ENCODE measurements at regions not wholly inside any gene's neighbourhood (a gene's known extent, or its start where the extent isn't known, plus 50 kb on each side); places are given as distances from the start of the nearest gene placed in this dataset.

DNA sequence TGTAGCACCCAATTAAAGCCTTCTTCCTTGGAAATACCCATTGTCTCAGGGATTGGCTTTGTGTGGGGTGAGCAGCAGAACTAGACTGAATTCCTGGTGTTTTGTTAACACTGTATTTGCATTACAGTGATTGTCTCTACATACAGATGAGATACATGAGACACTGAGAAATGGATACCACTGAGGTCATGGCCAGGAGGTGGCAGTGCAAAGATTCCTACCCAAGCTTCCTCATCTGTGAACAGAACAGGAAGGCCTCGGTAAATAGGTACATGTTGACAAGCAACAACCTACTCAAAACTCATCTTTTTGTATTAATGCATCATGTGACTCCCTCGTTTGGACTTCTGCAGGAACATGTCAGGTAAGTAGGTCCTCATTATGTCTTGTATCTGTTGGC is 445.8 kb upstream of the RGPD4 start:
- no peak for DNase-seq (ENCODE audit: low read depth)

GRCh38 chr2:107383691-107384090 is 443.0 kb upstream of the RGPD4 start:
- no peak for DNase-seq (ENCODE audit: low read depth)

DNA sequence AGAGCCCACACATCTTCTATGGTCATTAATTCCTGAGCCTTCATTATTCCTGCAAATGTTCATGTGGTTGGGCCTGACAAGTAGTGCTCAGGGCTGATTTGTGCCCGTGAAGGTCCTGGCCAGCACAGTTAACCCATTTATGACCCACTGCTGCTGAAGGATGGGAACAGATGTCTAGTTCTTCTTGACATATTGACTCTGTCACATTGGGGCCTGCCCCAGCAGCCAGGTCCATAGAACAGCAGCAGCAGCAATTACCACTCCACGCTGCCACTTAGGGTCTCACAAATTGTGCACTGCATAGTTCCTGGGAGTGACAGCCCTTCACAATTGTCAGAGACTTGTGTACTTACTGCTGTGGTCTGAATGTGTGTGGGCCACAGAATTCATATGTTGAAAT is 442.3 kb upstream of the RGPD4 start:
- DNase-seq (ENCODE audit: low read depth): no peak

DNA sequence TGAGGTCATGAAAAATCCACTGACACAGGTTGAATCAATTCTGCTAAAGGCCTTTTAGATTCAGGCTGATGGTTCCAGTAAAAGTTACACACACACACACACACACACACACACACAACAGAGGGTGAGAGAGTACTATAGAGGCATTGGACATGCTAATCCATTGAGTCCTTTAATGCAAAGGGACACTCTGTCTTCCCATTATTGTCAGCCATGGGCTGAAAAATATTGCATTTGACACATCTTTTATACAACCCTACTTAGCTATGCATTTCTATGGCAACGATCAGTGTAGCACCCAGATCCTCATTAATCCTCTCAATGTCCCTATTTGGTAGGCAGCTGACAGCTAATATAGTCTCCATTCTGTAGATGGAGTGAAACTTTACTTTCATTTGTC is 440.8 kb upstream of the RGPD4 start:
- no peak for DNase-seq (ENCODE audit: low read depth)

DNA sequence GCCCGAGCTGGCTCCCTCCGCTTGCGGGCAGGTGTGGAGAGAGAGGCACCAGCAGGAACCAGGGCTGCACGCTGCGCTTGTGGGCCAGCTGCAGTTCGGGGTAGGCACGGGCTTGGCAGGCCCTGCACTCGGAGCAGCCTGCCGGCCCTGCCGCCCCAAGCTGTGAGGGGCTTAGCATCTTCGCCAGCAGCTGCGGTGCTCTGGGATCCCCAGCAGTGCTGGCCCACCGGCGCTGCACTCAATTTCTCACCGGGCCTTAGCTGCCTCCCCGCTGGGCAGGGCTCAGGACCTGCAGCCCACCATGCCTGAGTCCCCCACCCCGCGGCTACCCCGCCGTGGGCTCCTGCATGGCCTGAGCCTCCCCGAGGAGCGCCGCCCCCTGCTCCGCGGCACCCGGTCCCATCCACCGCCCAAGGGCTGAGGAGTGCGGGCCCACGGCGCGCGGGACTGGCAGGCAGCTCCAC is 434.4 kb upstream of the RGPD4 start:
- no peak for DNase-seq (ENCODE audit: low read depth)

DNA sequence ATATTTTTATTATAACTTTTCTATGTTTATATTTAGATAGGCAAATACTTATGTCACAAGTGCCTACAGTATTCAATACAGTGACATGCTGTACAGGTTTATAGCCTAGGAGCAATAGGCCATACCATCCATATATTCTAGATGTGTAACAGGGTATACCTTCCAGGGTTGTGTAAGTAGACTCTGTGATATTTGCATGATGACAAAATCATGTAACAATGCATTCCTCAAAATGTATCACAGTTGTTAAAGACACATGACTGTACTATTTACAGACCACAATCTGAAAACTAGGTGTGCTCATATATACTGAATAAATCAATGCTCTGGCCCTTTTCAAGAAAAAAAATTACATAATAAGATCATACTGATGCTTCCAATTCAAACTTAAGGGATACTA is 433.2 kb upstream of the RGPD4 start:
- no peak for DNase-seq (ENCODE audit: low read depth)

GRCh38 chr2:107398683-107399082 is 428.0 kb upstream of the RGPD4 start:
- no peak for DNase-seq (ENCODE audit: low read depth)

DNA sequence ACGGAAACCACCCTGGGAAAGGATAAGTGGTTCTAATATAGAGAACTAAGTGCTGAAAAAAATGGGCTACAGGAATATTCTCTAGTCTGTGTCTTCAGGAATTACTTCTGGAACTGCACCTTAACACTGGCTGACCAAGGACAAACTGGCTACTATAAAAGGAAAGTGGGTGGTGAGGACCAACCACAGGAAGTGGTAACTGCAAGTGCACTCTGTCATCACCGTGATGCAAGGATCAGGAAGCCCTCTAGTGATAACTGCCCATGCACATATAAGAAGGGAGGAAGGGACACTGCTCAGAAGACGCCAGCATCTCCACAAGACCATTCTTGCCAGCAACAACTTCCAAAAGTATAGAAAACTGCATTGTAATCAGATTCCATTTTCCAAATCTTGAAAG is 424.4 kb upstream of the RGPD4 start:
- DNase-seq (ENCODE audit: low read depth): peak; percentile 14

- DNase-seq (ENCODE audit: low read depth): no peak
Measured at GRCh38 chr2:107405261-107405660, 421.4 kb upstream of the RGPD4 start.

- no peak for DNase-seq (ENCODE audit: low read depth)
Measured at GRCh38 chr2:107407017-107407416, 419.7 kb upstream of the RGPD4 start.

GRCh38 chr2:107407974-107408373 is 418.7 kb upstream of the RGPD4 start:
- DNase-seq (ENCODE audit: low read depth): no peak

DNA sequence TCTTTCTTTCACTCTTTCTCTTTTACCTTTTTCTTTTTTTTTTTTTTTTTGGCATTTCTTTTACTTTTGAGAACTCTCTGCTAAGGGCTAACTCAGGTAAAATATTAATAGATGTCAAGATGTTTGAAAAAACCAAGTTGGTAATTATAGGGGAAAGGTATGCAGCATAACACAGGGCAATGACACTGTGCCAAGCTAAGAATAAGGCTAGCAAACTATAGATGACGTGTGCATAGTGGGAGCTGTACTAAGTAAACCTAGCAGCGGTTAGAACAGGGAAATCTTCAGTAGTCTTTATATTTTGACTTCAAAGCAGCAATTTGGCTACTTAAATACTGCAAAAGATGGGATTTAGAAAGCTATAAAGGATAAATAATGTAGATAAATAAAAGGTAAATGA is 415.4 kb upstream of the RGPD4 start:
- no peak for DNase-seq (ENCODE audit: low read depth)

DNA sequence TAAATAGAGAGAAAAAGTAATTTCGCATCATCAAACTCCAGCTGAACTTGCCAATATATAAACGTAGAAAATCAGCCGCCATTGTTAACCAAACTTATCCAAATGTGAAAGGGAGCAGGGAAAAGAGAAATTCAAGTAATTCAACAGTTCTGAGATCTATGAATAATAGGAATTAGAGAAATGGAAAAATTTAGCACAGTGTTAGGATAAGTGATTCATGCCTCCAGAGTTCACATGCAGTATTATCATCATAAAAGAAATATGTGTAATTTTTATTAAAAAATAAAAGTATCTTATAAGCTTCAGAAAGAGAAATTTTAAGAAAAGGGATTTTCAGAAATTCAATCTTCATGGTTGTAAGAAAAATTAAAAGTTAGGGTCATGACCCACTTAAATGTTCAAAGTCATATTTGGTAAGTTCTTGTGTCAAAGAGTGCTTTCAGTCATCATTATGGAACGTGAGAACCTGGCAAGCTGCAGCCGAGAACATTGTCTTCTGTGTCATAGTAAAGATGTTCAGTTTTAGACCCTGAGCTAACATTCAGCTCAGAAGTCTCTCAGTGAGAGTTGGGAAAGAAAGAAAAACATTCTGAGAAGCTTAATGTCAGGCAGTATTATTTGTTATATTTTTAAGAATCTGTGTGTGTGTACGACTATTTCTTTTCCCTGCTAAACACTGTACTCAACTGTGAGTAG is 414.3 kb upstream of the RGPD4 start:
- peak; percentile 5 for DNase-seq (ENCODE audit: low read depth)

GRCh38 chr2:107412981-107413380 is 413.7 kb upstream of the RGPD4 start:
- DNase-seq (ENCODE audit: low read depth): peak; percentile 11

- DNase-seq (ENCODE audit: low read depth): peak; percentile 57
Measured at GRCh38 chr2:107414376-107414775, 412.3 kb upstream of the RGPD4 start.

- DNase-seq (ENCODE audit: low read depth): no peak
Measured at GRCh38 chr2:107418708-107419107, 408.0 kb upstream of the RGPD4 start.

DNA sequence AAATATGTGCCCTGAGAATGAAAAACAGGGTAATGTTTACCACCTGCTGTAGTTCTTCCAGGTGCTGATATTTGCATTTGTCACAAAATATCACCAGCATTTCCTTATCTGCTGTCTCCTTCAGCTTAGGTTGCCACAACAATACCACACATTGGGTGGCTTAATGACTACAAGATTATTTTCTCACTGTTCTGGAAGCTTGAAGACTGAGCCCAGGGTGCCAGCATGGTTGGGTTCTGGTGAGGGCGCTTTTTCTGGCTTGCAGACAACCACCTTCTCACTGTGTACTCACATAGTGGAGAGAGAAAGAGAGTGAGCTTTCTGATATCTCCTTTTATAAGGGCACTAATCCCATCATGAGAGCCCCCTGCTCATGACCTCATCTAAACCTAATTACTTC is 407.5 kb upstream of the RGPD4 start:
- DNase-seq (ENCODE audit: low read depth): no peak

DNA sequence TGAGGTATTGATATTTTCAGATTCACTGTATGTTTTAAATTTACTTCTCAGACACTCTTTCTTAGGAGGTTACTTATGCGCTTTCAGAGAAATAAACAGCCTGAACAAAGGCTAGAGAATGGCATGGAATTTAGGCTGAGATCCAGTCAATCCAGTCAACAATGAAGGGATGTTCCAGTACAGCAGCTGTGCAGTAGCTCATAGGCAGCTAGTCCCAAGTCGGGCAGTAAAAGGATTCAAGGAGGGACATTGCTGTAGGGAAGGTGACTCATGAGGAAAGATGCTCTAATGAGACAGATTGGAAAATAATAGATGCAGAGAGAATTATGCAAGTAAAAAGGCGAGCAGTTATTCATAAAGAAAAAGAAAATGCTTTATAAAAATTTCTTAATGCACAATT is 397.9 kb upstream of the RGPD4 start:
- no peak for DNase-seq (ENCODE audit: low read depth)

GRCh38 chr2:107430006-107430405 is 396.7 kb upstream of the RGPD4 start:
- DNase-seq (ENCODE audit: low read depth): no peak

DNA sequence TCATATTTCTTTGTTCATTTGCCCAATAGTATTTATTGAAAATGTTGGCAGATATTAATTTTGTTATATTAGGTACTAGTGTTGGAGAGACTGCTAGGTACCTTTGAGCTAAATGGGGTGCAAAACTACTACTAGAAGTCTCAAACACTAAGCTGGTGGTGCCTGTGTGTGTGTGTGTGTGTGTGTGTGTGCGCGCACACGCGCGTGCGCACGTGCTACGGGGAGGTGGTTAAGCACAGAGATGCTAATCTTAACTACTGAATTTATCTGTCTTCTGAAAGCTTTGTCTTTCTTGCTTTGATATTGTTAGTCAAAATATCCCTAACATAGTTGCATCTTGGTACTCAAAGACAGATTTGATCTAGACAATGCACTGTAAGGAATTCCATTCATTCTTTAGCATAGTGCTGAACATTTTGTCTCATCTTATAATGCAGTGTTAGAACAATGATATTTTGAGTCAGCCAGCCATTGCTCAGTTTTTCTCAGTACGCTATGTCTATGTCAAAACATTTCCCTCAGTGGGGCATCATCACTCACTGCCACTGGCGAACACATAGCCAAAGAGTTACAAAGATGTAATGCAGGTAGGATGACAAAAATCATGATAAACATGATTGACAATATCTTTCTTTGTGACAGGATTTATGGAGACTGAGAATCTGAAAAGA is 396.0 kb upstream of the RGPD4 start:
- no peak for DNase-seq (ENCODE audit: low read depth)

DNA sequence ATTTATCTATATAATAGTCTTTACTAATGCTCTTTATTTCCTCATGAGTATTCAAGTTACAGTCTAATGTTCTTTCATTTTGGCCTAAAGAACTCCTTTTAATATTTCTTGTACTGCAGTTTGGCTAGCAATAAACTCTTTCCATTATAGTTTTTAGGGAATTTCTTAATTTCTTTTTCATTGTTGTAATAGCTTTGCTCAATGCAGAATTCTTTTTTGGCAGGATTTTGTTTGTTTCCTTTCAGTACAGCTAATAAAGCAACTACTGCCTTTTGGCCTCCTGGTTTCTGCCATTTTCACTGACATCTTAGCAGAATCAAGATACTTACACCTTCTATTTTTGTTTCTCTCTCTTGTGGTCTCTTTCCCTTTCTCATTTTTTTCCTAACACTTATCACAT is 390.4 kb upstream of the RGPD4 start:
- no peak for DNase-seq (ENCODE audit: low read depth)

DNA sequence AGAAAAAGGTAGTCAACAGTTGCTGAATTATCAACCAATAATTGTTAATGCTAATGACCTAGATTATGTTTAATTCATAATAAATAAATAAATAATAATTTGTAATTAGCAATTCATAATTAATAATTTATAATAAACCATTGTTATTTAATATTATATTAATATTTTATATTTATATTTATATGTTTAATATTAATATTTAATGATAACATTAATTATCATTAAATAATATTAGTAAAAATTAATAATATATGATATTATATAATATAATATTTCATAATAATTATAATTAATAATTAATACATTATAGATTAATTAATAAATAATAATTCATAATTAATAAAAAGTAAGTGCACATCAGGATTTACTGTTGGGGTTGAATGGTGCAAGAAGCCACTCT is 389.4 kb upstream of the RGPD4 start:
- no peak for DNase-seq (ENCODE audit: low read depth)

- no peak for DNase-seq (ENCODE audit: low read depth)
Measured at GRCh38 chr2:107437807-107438206, 388.9 kb upstream of the RGPD4 start.

DNA sequence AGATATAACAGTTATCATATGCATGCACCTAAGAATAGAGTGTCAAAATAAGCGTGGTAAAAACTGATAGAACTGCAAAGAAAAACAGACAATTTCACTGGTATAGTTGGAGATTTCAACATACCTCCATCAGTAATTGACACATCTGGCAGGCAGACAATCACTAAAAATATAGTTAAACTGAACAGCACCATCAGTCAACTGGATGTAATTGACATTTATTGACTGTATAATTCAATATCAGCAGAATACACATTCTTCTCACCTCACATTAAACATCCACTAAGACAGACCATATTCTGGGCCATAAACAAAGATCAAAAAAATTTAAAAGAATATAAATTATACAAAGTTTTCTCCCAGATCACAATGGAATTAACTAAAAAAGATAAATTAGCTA is 378.5 kb upstream of the RGPD4 start:
- DNase-seq (ENCODE audit: low read depth): no peak
